ENCODE measurements at regions not wholly inside any gene's neighbourhood (a gene's known extent, or its start where the extent isn't known, plus 50 kb on each side); places are given as distances from the start of the nearest gene placed in this dataset.

DNA sequence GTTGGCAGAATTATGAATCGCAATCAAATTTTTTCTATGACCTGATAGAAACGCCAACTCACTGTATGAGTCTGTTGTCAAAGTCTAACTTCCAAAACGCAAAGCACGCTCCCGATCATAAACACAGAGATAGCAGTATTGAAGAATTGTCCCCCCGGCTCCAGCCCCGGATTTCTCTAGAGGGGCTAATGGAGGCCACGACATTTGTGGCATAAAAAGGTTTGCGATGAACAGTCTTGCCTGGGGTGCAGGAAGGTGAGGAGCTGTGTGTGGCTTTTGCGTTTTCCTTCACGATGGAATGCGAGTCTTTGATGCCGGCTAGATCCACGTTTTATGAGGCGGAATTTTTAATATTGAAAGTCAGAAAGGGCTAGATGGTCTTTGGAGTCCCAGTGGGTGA lies 183.0 kb downstream of the CRLF2 start:
- no peak for ATAC-seq (ENCODE audit: low read depth)
- WGBS, 2 experiments (ENCODE audit: extremely low coverage in 2 of 2, insufficient read length in 1 of 2), result 58% methylated on average over 4 of the region's 15 CpGs; no CpG with 5 or more reads in 1 of the 2 experiments
- Histone ChIP-seq H3K56ac (ENCODE audit: extremely low read depth, insufficient read depth, low read length) (no peak overlapping the region), H2AK5ac (ENCODE audit: low read depth, low read length) (no peak overlapping the region), H3K9me3 (ENCODE audit: control insufficient read depth, insufficient read depth, low read length) (peaks cover 37% of the 10 kb centered on the region; the same call in 1 of the 2 replicates), H3K18ac (ENCODE audit: low read depth, low read length) (no peak overlapping the region), H2BK15ac (ENCODE audit: low read depth, low read length) (no peak overlapping the region), H3K4me3 (ENCODE audit: insufficient read depth, low read depth, low read length) (no peak overlapping the region), H3K23ac (ENCODE audit: low read depth, low read length) (no peak overlapping the region), H3K4ac (ENCODE audit: low read depth, low read length) (no peak overlapping the region), H3K79me1 (ENCODE audit: low read depth in 1 of 2, low read length in 2 of 2) (no peaks in the 10 kb centered on the region), H3K36me3 (ENCODE audit: control insufficient read depth, insufficient read depth, low read length) (no peaks in the 10 kb centered on the region), H3K27me3 (ENCODE audit: control insufficient read depth, insufficient read depth, low read length) (no peaks in the 10 kb centered on the region), H4K8ac (ENCODE audit: low read depth in 2 of 2, low read length in 2 of 2) (no peak overlapping the region), H3K4me1 (ENCODE audit: control insufficient read depth, insufficient read depth, low read length) (no peaks in the 10 kb centered on the region), H3K4me2 (ENCODE audit: low read depth, low read length) (no peak overlapping the region), H2BK120ac (ENCODE audit: low read depth, low read length) (no peak overlapping the region), H2BK5ac (ENCODE audit: low read depth, low read length, poor library complexity, severe bottlenecking) (no peak overlapping the region), H4K20me1 (ENCODE audit: insufficient read depth, low read length) (no peaks in the 10 kb centered on the region), H3K9me1 (ENCODE audit: insufficient read depth, low read length) (no peaks in the 10 kb centered on the region), H2BK20ac (ENCODE audit: low read depth, low read length) (no peak overlapping the region), H3K14ac (replicated peaks; ENCODE audit: low read depth, low read length) (no peak overlapping the region), H4K5ac (ENCODE audit: low read depth, low read length) (no peak overlapping the region), H3K9ac (ENCODE audit: low read depth, low read length) (no peak overlapping the region), H4K91ac (ENCODE audit: insufficient read depth, low read depth, low read length) (no peak overlapping the region), H2AFZ (replicated peaks; ENCODE audit: low read length, poor library complexity) (no peak overlapping the region), H2AK9ac (replicated peaks; ENCODE audit: low read depth, low read length, poor library complexity) (no peak overlapping the region), H3K27ac (ENCODE audit: insufficient read depth, low read length) (no peak overlapping the region)
- BruUV-seq (replicated peaks), result no TSS peak
- intact Hi-C loops (cut with micrococcal nuclease) (no loop called here), in situ Hi-C loops (cut with MboI; ENCODE audit: low sequenced_read_pairs) (no loop called here), dilution Hi-C loops (cut with HindIII; ENCODE audit: low sequenced_read_pairs, unreplicated experiment) (no loop called here)
- CTCF ChIA-PET, result no interaction called here
- no peak for DNase-seq
- no peak for TF ChIP-seq FOS (IDR thresholded peaks at IDR 0.05; ENCODE audit: low read depth, low read length)
- TF ChIP-seq MAFK (IDR thresholded peaks at IDR 0.05; ENCODE audit: low read depth, low read length), result no peak
- POLR2A ChIA-PET (ENCODE audit: unreplicated experiment), result no interaction called here
